Stimulated activated CD8-positive, alpha-beta memory T cell treated with anti-CD3 and anti-CD28 coated beads, Interleukin-15, amount 100 ng/mL, for 4 hours (primary cell): ENCODE measurements at regions not wholly inside any gene's neighbourhood (a gene's known extent, or its start where the extent isn't known, plus 50 kb on each side); places are given as distances from the start of the nearest gene placed in this dataset.

ENCODE experiments used
- DNase-seq, 2 donors: peaks; one replicate each; pipeline ENCODE4 v3.0.0-alpha.2; 2020; ENCODE audit warnings: low read depth in 2 of 2

GRCh38 chr2:64829525-64829924, 159.7 kb upstream of the SLC1A4 start:
- DNase-seq = no peak

- peak; percentile 69 to 76 for DNase-seq
Observed at GRCh38 chr2:64831134-64831976, 157.8 kb upstream of the SLC1A4 start.

- DNase-seq = no peak
Observed at GRCh38 chr2:64831977-64832328, 157.2 kb upstream of the SLC1A4 start.

GRCh38 chr2:64832936-64833335, 156.3 kb upstream of the SLC1A4 start:
- no peak for DNase-seq

- no peak for DNase-seq
Observed at GRCh38 chr2:64836566-64836965, 152.6 kb upstream of the SLC1A4 start.

- no peak for DNase-seq
Observed at GRCh38 chr2:64837116-64837731, 152.0 kb upstream of the SLC1A4 start.

- no peak for DNase-seq
Observed at GRCh38 chr2:64837925-64838641, 151.1 kb upstream of the SLC1A4 start.

GRCh38 chr2:64838817-64839216, 150.4 kb upstream of the SLC1A4 start:
- DNase-seq = no peak

- no peak for DNase-seq
Observed at GRCh38 chr2:64839844-64840243, 149.4 kb upstream of the SLC1A4 start.

GRCh38 chr2:64840426-64840881, 148.7 kb upstream of the SLC1A4 start:
- no peak for DNase-seq

GRCh38 chr2:64841461-64841860, 147.7 kb upstream of the SLC1A4 start:
- no peak for DNase-seq

GRCh38 chr2:64842030-64842429, 147.2 kb upstream of the SLC1A4 start:
- no peak for DNase-seq

GRCh38 chr2:64844087-64844486, 145.1 kb upstream of the SLC1A4 start:
- DNase-seq = no peak

GRCh38 chr2:64845273-64845905, 143.8 kb upstream of the SLC1A4 start:
- DNase-seq = no peak

GRCh38 chr2:64846177-64846576, 143.0 kb upstream of the SLC1A4 start:
- DNase-seq = no peak

- no peak for DNase-seq
Observed at GRCh38 chr2:64847930-64848329, 141.3 kb upstream of the SLC1A4 start.

- DNase-seq = no peak
Observed at GRCh38 chr2:64848363-64848762, 140.8 kb upstream of the SLC1A4 start.

GRCh38 chr2:64848945-64849344, 140.3 kb upstream of the SLC1A4 start:
- DNase-seq = no peak

- no peak for DNase-seq
Observed at GRCh38 chr2:64850642-64851041, 138.6 kb upstream of the SLC1A4 start.

- no peak for DNase-seq
Observed at GRCh38 chr2:64852771-64853241, 136.4 kb upstream of the SLC1A4 start.

- DNase-seq = no peak
Observed at GRCh38 chr2:64853306-64853705, 135.9 kb upstream of the SLC1A4 start.

GRCh38 chr2:64853894-64854293, 135.3 kb upstream of the SLC1A4 start:
- no peak for DNase-seq
